ENCODE measurements at regions not wholly inside any gene's neighbourhood (a gene's known extent, or its start where the extent isn't known, plus 50 kb on each side); places are given as distances from the start of the nearest gene placed in this dataset.
"Not testable (repeated sequence)": the region's sequence is repeated elsewhere in the genome, so short reads cannot be mapped to it uniquely, and the experiment has no call there.

- Histone ChIP-seq H3K27me3 (ENCODE audit: insufficient read depth, low read length, poor library complexity, severe bottlenecking) (no peaks in the 10 kb centered on the region), H3K9me3 (ENCODE audit: insufficient read depth, low read depth, low read length) (no peaks in the 10 kb centered on the region), H3K4me1 (ENCODE audit: insufficient read depth, low read length, poor library complexity, severe bottlenecking) (peaks cover 5% of the 10 kb centered on the region), H3K4me3 (ENCODE audit: low read length, poor library complexity, severe bottlenecking) (no peak overlapping the region), H3K79me2 (ENCODE audit: insufficient read depth, low read length) (no peaks in the 10 kb centered on the region), H3K9me2 (replicated peaks; ENCODE audit: low read depth, low read length) (no peaks in the 10 kb centered on the region), H2AFZ (ENCODE audit: low read length) (no peak overlapping the region), H3K36me3 (ENCODE audit: insufficient read depth, low read length) (no peaks in the 10 kb centered on the region), H3K4me2 (ENCODE audit: low read depth, low read length, poor library complexity, severe bottlenecking) (no peak overlapping the region), H3F3A (ENCODE audit: low read depth) (no peaks in the 10 kb centered on the region), H4K20me1 (ENCODE audit: insufficient read depth, low read length, poor library complexity, severe bottlenecking) (no peaks in the 10 kb centered on the region), H3K9ac (ENCODE audit: low read depth, low read length, poor library complexity, severe bottlenecking) (no peak overlapping the region)
- TF ChIP-seq EZH2phosphoT487 (IDR thresholded peaks at IDR 0.05; ENCODE audit: borderline replicate concordance): no peak
- TF ChIP-seq CTCF (conservative IDR thresholded peaks at IDR 0.05; ENCODE audit: low read length): no peak
Observed at GRCh38 chr19:14265290-14266036, 59.5 kb upstream of the ADGRL1 start.

GRCh38 chr19:14255902-14256649 lies 50.1 kb upstream of the ADGRL1 start:
- not testable (repeated sequence) for H3K4me2 ChIP-seq (ENCODE audit: low read depth, low read length, poor library complexity, severe bottlenecking); H3K9me2 ChIP-seq (replicated peaks; ENCODE audit: low read depth, low read length); H3K79me2 ChIP-seq (ENCODE audit: insufficient read depth, low read length); H3K36me3 ChIP-seq (ENCODE audit: insufficient read depth, low read length); H3K4me3 ChIP-seq (ENCODE audit: low read length, poor library complexity, severe bottlenecking); H3K27me3 ChIP-seq (ENCODE audit: insufficient read depth, low read length, poor library complexity, severe bottlenecking); H3F3A ChIP-seq (ENCODE audit: low read depth); H3K9me3 ChIP-seq (ENCODE audit: insufficient read depth, low read depth, low read length); H4K20me1 ChIP-seq (ENCODE audit: insufficient read depth, low read length, poor library complexity, severe bottlenecking); H3K4me1 ChIP-seq (ENCODE audit: insufficient read depth, low read length, poor library complexity, severe bottlenecking); H2AFZ ChIP-seq (ENCODE audit: low read length); H3K9ac ChIP-seq (ENCODE audit: low read depth, low read length, poor library complexity, severe bottlenecking)
